GM18508 (cell line): ENCODE measurements at regions not wholly inside any gene's neighbourhood (a gene's known extent, or its start where the extent isn't known, plus 50 kb on each side); places are given as distances from the start of the nearest gene placed in this dataset.
A peak's percentile ranks its signal among the peaks of the same experiment; 100 is the strongest.

Experiments
- ATAC-seq: cut with Tn5 transposase; IDR thresholded peaks from one replicate; pipeline ENCODE4 v1.9.1; 2021; ENCODE audit warnings: moderate number of reproducible peaks; ENCODE audit not compliant: insufficient read depth, unreplicated experiment

- peak; percentile 66 for ATAC-seq
Observed at GRCh38 chr2:8574196-8575037, 107.4 kb upstream of the ID2 start.

- no peak for ATAC-seq
Observed at GRCh38 chr2:8575038-8575833, 106.6 kb upstream of the ID2 start.

DNA sequence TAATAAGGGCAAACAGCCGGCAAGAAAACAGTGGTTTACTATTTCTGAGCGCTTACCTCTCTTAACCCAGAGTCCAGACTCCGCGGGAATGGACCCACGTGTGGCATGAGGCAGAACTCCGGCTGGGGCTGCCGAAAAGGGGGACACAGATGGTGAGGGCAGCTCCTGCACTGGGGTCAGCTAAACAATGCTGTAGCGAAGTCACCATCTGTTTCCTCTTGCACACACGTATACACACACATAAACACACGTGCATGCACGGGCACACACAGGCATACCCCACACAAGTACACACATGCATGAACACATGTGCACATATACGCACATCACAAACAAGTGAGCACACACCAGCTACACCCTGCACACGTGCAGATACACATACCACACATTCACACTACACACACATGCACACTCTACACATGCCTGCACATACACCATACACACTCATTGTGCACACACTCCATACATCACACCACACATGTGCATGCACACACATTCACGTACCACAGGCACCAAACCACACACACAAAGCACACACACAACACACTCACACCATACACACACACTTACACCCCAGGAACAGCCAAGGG is 105.9 kb upstream of the ID2 start:
- no peak for ATAC-seq

GRCh38 chr2:8576525-8577167 is 105.2 kb upstream of the ID2 start:
- ATAC-seq: no peak

DNA sequence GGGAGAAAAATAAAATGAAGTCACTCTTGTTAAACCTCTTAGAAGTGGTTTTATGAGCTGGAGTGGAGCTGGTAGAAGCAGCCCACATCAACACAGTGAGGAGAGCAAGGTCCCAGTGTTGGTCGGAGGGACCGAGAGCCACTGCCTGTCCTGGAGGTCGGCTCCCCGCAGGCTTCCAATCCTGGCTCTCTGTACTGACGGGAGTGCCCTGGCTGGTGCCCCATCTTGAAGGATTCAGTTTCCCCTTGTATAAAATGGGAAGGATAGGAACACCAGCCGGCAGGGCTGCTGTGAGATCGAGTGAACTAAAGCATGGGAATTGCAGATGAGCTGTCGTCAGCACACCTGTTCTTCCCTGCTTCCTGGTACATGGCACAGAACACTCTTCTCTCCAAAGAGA is 104.3 kb upstream of the ID2 start:
- no peak for ATAC-seq

DNA sequence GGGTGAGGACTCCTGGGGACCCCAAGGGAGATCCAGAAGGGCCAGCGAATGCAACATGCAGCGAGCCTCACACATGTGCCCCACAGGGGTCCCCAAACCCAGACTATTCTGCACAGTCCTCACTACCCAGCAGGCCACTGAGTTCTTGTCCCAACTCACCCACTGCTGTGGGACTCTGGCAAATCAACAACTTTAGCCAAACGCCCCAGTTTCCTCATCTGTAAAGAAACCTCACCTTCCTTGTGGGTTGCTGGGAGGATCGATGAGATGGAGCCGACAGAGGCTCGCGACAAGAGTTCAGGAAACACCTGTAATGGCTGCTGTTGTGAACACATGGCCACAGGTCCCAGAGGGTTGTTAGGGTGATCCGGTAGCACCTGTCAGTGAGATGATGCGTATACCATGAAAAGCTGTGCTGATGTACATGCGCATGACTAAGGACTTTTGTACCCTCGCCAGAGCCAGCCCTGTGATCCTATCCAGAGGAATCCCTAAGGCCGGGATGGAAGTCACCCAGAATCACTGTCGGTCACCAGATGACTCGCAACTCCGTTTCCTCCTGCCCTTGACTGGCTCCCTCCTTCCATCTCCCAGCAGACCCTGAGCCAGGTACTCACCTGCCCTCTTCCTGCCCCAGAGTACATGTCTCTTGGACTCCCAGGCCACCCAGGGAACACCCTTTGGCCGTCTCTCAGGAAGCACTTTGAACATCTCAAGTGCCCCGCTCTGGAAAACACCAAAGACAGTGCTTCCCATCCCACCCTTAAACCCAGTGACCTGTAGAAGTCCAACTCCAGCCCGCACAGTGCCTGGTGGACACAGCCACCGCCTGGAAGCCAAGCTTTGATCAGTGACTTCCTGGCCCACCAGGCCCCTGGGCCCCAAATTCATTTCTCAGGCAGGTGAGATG is 103.3 kb upstream of the ID2 start:
- no peak for ATAC-seq

GRCh38 chr2:8579485-8580085 is 102.3 kb upstream of the ID2 start:
- ATAC-seq: no peak

DNA sequence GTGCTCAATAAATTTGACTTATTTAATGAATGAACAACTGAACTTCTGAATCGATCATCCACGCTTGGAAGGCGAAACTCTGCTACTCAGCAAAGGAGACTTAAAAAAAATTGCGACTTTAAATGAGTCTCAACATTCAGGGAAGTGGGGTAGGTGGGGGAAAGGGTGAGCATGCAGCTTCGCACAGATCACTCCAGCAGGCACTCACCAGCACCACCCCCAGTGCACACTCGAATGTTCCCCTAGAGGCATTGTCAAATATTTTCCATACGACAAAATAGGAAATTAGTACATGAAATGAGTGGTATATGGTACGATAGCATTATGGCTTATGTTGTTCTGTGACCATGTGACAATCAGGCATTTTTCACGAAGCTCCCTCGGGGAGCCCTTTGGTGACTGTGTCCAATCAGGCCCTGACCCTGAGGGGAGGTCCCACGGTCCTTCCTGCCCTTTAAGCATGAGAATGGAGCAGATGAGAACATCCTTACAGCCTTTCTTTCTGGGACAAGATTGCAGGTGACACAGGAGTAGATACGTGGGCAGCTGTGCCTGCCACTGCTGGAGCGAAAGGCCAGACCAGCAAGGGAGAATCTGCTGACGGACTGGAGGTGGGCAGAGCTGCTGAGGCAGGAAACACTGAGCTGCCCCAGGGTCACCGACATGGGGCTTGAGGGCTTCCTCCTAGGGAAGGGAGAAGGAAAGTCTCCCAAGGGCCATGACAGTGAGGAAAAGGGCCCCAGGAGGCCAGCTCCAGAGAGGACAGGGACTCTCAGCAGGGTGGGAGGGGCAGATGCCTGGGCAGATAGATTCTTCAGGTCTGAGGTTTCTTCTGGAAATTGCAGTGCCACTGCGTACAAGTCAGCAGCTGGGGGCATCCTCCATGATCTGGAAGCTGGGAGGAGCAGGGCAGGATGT is 101.3 kb upstream of the ID2 start:
- no peak for ATAC-seq

DNA sequence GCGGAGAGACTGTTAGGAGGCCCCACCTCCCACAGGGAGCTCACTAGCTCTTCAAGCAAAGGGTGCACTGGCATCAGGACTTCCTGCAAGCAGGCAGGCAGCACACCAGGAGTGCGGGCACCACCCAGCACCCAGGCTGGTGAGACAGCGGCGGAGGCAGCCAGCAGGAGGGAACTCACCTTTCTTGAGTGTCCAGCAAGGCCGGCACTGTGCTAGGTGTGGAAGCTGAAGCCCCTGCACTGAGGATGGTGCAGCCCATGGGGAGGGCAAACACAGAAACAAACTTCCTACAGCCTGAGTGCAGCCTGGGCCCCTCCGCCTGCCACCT is 100.7 kb upstream of the ID2 start:
- no peak for ATAC-seq

DNA sequence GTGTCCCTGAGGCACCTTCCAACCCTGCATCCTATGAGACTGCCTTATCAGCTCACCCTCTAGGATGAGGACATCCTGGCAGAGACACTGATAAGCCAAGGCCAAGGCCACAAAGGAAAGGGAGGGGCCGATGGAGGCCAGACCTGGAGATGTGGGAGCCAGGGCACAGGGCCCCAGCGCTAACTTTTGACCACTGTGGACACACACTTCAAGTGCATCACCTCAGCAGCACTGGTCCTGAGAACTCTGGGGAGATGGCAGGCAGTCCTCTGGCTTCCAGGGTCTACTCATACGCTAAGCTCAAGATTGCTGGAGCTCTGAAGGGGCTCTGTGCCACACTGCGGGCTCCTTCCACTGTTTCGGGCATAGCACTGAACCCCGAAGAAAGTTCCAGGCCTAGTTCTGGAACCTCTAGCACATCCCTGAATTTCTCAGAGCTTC is 100.2 kb upstream of the ID2 start:
- no peak for ATAC-seq

DNA sequence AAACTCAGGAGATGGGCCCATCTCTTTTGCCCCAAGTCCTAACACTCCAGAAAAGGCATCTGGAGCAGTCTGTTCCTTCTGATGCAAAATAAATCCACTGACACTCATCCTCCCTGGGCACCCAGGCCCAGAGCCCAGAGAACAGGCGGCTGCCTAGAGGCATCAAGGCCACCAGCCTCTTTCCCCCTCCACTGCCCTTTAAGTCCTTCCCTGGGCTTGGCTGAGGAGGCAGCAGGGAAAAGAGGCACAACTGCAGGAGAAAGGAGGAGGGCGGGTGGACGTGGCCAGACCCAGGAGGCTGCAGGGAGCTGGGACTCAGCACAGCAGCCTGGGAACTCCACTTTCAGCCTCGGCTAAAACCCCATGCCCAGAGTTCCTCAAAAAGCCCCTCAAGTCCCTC is 99.7 kb upstream of the ID2 start:
- no peak for ATAC-seq

- ATAC-seq: no peak
Observed at GRCh38 chr2:8582651-8583399, 99.0 kb upstream of the ID2 start.

GRCh38 chr2:8583400-8584173 is 98.3 kb upstream of the ID2 start:
- ATAC-seq: peak; percentile 55

GRCh38 chr2:8584174-8585066 is 97.4 kb upstream of the ID2 start:
- no peak for ATAC-seq

DNA sequence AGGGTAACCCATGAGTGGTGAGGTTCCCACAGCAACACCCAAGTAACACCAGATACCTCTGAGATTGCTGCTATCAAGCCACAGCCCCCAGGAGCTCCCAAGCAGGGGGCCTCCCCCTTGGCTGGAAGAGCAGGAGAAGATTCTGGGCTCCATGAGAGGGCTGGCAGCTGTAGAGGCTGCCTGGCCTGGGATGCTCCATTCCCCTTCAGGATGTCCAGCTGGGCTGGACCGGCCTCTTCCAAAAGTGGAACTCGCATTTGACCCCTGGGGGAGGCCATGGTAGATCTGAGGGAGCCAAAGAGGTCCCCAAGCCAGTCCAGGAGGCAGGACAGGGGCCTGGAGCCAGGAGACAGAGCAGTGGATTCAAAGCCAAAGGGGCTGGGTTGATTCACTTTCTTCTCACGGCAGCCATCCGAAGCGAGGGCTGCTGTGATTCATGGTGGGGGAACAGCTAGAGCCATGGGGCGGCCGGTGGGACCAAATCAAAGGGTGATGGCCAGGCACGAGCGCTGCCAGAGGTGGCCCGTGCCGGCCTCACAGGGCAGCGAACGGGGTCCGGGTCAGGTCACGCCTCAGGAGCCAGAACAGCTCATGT is 95.3 kb upstream of the ID2 start:
- ATAC-seq: no peak
